ENCODE measurements at regions not wholly inside any gene's neighbourhood (a gene's known extent, or its start where the extent isn't known, plus 50 kb on each side); places are given as distances from the start of the nearest gene placed in this dataset.
"Not testable (repeated sequence)": the region's sequence is repeated elsewhere in the genome, so short reads cannot be mapped to it uniquely, and the experiment has no call there.

GRCh38 chr9:41367301-41367700 is 178.2 kb upstream of the ZNG1F start:
- peak; percentile 36 for DNase-seq

DNA sequence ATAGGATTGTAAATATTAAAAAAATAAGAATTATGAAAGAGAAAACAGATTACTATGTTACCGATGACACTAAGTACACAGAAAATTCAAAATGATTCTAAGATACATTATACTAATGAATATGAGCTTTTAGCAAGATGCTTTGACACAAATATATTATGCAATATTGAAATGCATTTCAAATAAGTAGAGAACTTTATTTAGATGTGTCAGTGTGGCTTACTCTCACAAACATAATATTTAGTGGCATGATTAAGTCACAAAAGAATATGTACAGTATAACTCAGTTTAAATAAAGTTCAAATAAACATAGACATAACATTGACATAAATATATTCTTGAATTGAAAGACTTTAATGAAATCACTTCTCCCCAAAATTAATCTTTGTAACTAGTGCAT is 172.7 kb upstream of the ZNG1F start:
- DNase-seq = not testable (repeated sequence)

- DNase-seq = peak; percentile 32
These were observed 170.0 kb upstream of the ZNG1F start for GRCh38 chr9:41359116-41359515.

GRCh38 chr9:41358682-41359081 is 169.6 kb upstream of the ZNG1F start:
- DNase-seq = peak; percentile 65

DNA sequence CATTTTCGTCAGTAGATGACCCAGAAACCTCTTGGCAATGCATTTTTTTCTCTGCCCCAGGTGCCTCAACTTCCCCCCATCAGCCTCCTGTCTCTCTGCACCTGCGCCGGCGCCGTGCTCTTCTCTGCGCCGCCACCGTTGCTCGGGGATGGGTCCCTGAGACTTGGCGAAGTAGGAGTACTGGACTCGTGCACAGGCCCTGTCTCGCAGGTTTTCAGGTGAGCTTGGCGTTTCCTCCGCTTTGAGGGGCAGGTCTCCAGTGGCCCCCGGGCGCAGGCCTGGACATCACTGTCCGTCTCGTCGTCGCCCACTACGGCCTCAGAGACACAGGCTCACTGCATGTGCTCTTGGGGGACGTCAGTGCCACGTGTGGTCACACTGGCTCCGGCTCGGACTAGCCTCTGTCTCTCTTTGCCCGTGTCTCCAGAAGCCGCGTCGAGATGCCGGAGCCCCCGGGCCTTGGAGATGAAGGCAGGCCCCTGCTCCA is 168.8 kb upstream of the ZNG1F start:
- not testable (repeated sequence) for DNase-seq

DNA sequence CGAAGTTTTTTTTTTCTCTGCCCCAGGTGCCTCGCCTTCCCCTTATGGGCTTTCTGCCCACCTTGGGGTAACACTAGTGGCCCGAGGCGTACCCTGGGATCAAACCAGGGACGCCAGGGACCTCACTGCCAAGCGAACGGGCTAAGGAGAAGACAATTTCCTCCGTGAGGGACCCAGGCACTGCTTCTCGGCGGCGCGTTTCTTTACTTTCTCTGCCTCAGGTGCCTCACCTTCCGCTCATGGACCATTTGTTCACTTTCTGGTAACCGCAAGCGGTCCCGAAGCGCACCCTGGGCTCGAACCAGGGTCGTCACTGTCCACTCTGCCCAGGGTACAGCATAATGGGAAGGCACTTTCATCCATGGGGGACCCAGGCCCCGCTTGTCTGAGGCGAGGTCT is 168.2 kb upstream of the ZNG1F start:
- not testable (repeated sequence) for DNase-seq

DNA sequence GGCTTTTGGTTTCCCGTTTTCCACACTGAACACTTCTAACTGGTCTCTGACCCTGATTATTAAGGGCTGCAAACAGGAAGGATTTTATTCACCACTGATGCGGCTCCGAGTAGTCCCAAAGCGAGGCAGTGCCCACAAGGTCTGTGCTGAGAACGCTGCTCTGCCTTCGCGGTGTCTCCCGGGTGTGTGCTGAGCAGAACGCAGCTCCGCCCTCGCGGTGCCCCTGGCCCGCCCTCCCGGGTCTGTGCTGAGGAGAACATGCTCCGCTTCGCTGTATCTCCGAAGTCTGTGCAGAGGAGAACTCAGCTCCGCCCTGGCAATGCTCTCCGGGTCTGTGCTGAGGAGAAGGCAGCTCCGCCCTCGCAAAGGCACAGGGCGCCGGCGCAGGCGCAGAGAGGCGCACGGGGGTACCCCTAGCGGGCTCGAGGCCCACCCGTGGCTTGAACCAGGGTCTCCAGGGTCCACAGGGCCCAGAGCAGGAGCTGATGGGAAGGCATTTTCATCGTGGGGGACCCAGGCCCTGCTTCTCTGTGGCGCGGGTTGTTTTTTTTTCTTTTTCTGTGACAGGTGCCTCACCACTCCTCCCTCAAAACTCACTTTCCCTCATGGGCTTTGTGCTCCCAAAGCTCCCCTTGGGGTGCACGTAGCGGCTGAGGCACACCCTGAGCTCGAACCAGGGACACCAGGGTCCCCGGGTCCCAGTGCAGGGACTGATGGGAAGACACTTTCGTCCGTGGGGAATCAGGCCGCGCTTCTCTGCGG is 167.7 kb upstream of the ZNG1F start:
- DNase-seq = peak; percentile 72

DNA sequence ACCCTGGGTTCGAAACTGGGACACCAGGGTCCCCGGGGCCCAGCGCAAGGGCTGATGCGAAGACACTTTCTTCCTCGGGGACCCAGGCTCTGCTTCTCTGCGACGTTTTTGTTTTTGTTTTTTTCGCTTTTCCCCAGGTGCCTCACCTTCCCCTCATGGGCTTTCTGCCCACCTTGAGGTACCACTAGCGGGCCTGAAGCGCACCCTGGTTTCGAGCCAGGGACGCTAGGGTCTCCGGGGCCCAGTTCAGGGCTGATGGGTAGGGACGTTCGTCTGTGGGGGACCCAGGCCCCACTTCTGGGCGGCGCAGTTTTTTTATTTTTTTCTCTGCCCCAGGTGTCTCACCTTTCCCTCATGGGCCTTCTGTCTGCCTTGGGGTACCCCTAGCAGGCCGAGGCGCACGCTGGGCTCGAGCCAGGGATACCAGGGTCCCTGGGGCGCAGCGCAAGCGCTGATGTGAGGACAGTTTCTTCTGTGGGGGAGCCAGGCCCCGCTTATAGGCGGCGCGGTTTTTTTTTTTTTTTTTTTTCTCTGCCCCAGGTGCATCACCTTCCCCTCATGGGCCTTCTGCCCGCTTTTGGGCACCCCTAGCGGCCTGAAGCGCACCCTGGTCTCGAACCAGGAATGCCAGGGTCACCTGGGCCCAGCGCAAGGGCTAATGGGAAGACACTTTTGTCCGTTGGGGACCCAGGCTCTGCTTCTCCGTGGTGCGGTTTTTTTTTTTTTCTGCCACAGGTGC is 166.8 kb upstream of the ZNG1F start:
- not testable (repeated sequence) for DNase-seq

GRCh38 chr9:41354978-41355377 is 165.9 kb upstream of the ZNG1F start:
- DNase-seq = not testable (repeated sequence)

GRCh38 chr9:41354060-41354934 is 165.2 kb upstream of the ZNG1F start:
- not testable (repeated sequence) for DNase-seq

- not testable (repeated sequence) for DNase-seq
These were observed 163.9 kb upstream of the ZNG1F start for GRCh38 chr9:41353026-41353425.

- not testable (repeated sequence) for DNase-seq
These were observed 163.3 kb upstream of the ZNG1F start for GRCh38 chr9:41352390-41352789.

DNA sequence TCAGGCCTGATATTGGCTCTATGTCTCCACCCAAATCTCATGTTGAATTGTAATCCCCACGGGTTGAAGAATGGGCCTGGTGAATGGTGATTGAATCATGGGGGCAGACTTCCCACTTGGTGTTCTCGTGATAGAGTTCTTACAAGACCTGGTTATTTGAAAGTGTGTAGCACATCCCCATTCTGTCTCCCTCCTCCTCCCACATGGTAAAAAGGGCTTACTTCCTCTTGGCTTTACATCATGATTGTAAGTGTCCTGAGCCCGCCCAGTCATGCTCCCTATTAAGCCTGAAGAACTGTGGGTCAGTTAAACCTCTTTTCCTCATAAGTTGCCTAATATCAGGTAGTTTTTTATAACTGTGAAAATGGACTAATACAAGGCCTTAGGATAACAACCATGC is 158.8 kb upstream of the ZNG1F start:
- not testable (repeated sequence) for DNase-seq

DNA sequence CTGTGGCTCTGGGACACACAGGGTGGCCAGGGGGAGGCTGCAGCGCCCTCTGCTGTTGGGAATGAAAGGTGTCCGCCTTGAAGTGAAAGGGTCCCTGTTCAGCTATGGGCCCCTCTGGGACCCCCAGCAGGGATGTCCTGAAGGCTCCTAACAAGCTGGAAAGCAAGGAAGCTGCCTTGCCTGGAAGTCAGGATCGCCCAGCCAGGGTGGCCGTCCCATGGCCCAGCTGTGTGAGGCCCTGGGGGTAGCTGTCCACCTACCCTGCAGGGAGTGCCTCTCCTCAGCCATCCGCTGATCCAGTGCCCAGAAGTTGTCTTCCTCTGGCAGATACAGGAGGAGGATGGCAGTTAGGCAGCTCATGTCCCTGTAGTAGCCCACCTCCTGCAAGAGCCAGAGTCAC is 143.4 kb upstream of the ZNG1F start:
- DNase-seq = not testable (repeated sequence)

- not testable (repeated sequence) for DNase-seq
These were observed 132.2 kb upstream of the ZNG1F start for GRCh38 chr9:41321277-41321676.

GRCh38 chr9:41308953-41309352 is 119.8 kb upstream of the ZNG1F start:
- DNase-seq = not testable (repeated sequence)

DNA sequence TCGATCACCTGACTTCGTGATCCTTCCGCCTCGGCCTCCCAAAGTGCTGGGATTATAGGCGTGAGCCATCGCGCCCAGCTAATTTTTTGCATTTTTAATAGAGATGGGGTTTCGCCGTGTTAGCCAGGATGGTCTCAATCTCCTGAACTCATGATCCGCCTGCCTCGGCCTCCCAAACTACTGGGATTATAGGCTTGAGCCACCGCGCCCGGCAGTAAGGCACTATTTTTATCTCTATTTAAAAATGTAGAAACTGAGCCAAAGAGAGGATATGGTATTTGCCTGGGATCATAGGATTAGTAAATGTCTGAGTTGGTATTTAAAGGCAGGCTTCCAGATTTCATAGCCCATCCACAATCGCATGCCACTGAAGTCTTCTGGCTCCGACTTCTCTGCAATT is 96.6 kb upstream of the ZNG1F start:
- not testable (repeated sequence) for DNase-seq

DNA sequence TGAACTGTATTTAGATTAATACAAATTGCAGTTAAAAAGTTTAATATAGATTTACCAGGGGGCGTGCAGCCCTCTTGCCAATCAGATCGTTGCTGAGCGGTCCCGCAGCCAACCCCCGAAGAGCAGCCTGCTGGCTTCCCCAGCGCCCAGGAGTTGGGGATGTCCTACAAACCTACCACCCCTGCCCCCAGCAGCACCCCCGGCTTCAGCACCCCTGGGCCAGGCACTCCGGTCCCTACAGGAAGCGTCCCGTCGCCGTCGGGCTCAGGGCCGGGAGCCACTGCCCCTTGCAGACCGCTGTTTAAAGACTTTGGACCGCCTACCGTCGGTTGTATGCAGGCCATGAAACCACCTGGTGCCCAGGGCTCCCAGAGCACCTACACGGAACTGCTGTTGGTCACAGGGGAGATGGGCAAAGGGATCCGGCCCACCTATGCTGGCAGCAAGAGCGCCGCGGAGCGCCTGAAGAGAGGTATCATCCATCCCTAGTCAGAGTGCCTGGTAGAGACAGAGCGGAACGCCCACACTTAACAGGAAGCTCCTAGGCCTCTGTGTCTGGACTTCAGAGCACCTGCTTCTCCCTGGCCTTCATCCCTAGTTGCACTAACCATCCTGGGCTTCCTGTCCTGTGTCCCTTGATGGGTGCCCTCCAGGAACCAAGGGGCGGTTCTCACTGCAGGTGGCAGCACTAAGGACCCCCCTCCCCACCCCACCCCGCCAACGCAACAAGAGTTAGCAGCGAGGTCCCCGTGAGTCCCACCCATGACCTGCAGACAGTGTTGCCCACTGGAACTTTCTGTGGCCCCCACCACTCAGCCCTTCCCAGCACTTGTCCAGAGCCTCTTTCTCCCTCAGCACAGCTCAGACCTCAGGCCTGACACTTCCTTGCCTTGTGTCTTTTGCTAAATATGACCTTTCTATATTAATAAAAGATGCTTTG is 91.5 kb upstream of the ZNG1F start:
- DNase-seq = not testable (repeated sequence)

GRCh38 chr9:41279437-41279836 is 90.3 kb upstream of the ZNG1F start:
- not testable (repeated sequence) for DNase-seq

GRCh38 chr9:41279033-41279432 is 89.9 kb upstream of the ZNG1F start:
- DNase-seq = not testable (repeated sequence)

DNA sequence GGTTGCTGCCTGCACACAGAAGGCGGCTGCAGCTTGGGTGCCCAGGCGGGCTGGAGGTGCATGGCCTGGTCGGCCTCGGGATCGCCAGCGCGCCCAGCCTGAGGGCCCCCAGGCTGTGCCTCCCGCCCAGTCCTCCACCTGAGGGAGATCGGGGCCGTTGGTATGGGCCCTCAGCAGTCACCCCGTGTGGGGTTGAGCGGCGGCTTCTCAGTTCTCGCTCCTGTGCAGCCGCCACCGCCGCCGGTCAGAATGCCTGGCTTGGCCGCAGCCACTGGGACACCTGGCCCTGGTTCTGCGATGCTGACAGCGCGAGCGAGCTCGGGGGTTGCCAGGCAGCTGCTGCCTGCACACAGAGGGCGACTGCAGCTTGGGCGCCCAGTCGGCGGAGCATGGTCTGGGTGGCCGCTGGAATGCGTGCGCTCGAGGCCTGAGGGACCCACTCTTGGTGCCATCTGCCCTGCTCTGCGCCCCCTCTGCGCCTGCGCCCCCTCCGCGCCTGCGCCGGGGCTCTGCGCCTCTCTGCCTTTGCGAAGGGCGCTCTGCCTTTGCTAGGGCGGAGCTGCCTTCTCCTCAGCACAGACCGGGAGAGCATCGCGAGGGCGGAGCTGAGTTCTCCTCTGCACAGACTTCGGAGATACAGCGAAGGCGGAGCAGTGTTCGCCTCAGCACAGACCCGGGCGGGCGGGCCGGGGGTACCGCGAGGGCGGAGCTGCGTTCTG is 84.6 kb upstream of the ZNG1F start:
- DNase-seq = peak; percentile 63
